Stomach (tissue), 4 donors: ENCODE measurements at regions not wholly inside any gene's neighbourhood (a gene's known extent, or its start where the extent isn't known, plus 50 kb on each side); places are given as distances from the start of the nearest gene placed in this dataset.

Source experiments
- EP300 ChIP-seq: sonication (generic); formaldehyde crosslinking; IDR thresholded peaks from one replicate; pipeline ENCODE4 v1.6.1; 2017; ENCODE audit warnings: antibody characterized with exemption
- POLR2A ChIP-seq, 4 donors: fragments of 450-650 bp; IDR thresholded peaks; one replicate each; pipeline ENCODE4 v1.6.1; 2016; ENCODE audit warnings: antibody characterized with exemption in 4 of 4, control low read depth in 2 of 4, mild to moderate bottlenecking in 1 of 4, moderate library complexity in 1 of 4
- POLR2AphosphoS5 ChIP-seq, 3 donors: sonication (generic); formaldehyde crosslinking; IDR thresholded peaks; one replicate each; pipeline ENCODE4 v1.6.1; 2016; ENCODE audit warnings: antibody characterized with exemption in 3 of 3
- TF ChIP-seq, protein P1 (sequence below), 7 experiments: fragments of 450-650 bp in 4 of 7; fragments of 200-600 bp in 3 of 7; sonication (generic) in 3 of 7; IDR thresholded peaks; one replicate each; pipeline ENCODE4 v1.5.1; 2016 to 2019; ENCODE audit warnings: antibody characterized with exemption in 7 of 7, control low read depth in 2 of 7, mild to moderate bottlenecking in 1 of 7

DNA sequence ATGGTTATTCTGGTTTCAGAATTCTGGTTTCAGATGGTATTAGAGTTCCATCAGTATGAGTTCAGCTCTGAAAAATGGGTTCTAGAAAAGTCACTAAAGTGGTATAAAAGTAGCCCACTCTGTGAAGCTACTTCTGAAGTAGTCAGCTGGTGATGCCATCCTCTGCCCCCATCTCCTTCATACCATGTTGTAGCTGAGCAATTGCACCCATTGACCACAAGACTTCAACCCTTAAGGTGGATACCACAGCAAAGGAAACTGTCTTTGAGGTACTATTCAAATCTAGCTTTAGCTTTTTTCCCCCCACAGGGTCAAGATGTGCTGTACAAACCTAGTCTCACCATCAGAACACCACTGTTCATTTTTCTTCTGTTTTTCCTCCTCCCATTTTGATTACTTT lies 444.9 kb downstream of the DMAC1 start:
- TF ChIP-seq, protein P1, sequence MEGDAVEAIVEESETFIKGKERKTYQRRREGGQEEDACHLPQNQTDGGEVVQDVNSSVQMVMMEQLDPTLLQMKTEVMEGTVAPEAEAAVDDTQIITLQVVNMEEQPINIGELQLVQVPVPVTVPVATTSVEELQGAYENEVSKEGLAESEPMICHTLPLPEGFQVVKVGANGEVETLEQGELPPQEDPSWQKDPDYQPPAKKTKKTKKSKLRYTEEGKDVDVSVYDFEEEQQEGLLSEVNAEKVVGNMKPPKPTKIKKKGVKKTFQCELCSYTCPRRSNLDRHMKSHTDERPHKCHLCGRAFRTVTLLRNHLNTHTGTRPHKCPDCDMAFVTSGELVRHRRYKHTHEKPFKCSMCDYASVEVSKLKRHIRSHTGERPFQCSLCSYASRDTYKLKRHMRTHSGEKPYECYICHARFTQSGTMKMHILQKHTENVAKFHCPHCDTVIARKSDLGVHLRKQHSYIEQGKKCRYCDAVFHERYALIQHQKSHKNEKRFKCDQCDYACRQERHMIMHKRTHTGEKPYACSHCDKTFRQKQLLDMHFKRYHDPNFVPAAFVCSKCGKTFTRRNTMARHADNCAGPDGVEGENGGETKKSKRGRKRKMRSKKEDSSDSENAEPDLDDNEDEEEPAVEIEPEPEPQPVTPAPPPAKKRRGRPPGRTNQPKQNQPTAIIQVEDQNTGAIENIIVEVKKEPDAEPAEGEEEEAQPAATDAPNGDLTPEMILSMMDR (IDR thresholded peaks at IDR 0.05), result no peak
- TF ChIP-seq POLR2A (IDR thresholded peaks at IDR 0.05) (no peak), POLR2AphosphoS5 (IDR thresholded peaks at IDR 0.05) (no peak), EP300 (no peak)
